Neural progenitor cell (in vitro differentiated cells): ENCODE measurements at regions not wholly inside any gene's neighbourhood (a gene's known extent, or its start where the extent isn't known, plus 50 kb on each side); places are given as distances from the start of the nearest gene placed in this dataset.
A peak's percentile ranks its signal among the peaks of the same experiment; 100 is the strongest.

ENCODE experiments used
- DNase-seq: peaks from one replicate; pipeline ENCODE4 v3.0.0-alpha.2; 2016; ENCODE audit warnings: low spot score
- H2AFZ ChIP-seq: fragments of 200-600 bp; sonication (generic); replicated peaks from 2 replicates; pipeline ENCODE4 v1.6.1; 2016; ENCODE audit warnings: antibody characterized with exemption
- H3F3A ChIP-seq: fragments of 200-600 bp; sonication (generic); 2 replicates; pipeline ENCODE4 v1.6.1; 2016; ENCODE audit warnings: antibody characterized with exemption, low read depth
- H3K27ac ChIP-seq: fragments of 200-600 bp; sonication (generic); 2 replicates; pipeline ENCODE4 v1.5.1; 2016; ENCODE audit warnings: mild to moderate bottlenecking
- H3K27me3 ChIP-seq: fragments of 200-600 bp; sonication (generic); 2 replicates; pipeline ENCODE4 v1.6.1; 2016; ENCODE audit warnings: mild to moderate bottlenecking, moderate library complexity
- H3K36me3 ChIP-seq: fragments of 200-600 bp; sonication (generic); 2 replicates; pipeline ENCODE4 v1.5.1; 2016
- H3K4me1 ChIP-seq: fragments of 200-600 bp; sonication (generic); 2 replicates; pipeline ENCODE4 v1.6.1; 2016; ENCODE audit warnings: mixed run types
- H3K4me2 ChIP-seq: fragments of 200-600 bp; sonication (generic); 2 replicates; pipeline ENCODE4 v1.6.1; 2016
- H3K4me3 ChIP-seq: fragments of 200-600 bp; sonication (generic); 2 replicates; pipeline ENCODE4 v1.5.1; 2016
- H3K79me2 ChIP-seq: fragments of 200-600 bp; sonication (generic); 2 replicates; pipeline ENCODE4 v1.6.1; 2016; ENCODE audit warnings: low read depth
- H3K9ac ChIP-seq: fragments of 200-600 bp; sonication (generic); 2 replicates; pipeline ENCODE4 v1.6.1; 2016
- H3K9me3 ChIP-seq: fragments of 200-600 bp; sonication (generic); 2 replicates; pipeline ENCODE4 v1.5.1; 2016; ENCODE audit warnings: low read depth
- H4K20me1 ChIP-seq: fragments of 200-600 bp; sonication (generic); 2 replicates; pipeline ENCODE4 v1.6.1; 2016; ENCODE audit warnings: low read depth
- H3K27ac Mint-ChIP-seq: 3 replicates; pipeline ENCODE4 v1.8.0; 2021; ENCODE audit warnings: mixed read lengths
- H3K27me3 Mint-ChIP-seq: 2 replicates; pipeline ENCODE4 v1.8.0; 2022; ENCODE audit warnings: low read depth, mild to moderate bottlenecking, inconsistent platforms, moderate library complexity, mixed read lengths; ENCODE audit not compliant: insufficient read depth
- H3K36me3 Mint-ChIP-seq: 3 replicates; pipeline ENCODE4 v1.8.0; 2021; ENCODE audit warnings: mixed read lengths
- H3K4me1 Mint-ChIP-seq: 3 replicates; pipeline ENCODE4 v1.8.0; 2021; ENCODE audit warnings: mixed read lengths
- H3K4me3 Mint-ChIP-seq: 3 replicates; pipeline ENCODE4 v1.8.0; 2021; ENCODE audit warnings: mild to moderate bottlenecking, moderate library complexity, mixed read lengths
- H3K9me3 Mint-ChIP-seq: 3 replicates; pipeline ENCODE4 v1.8.0; 2020; ENCODE audit warnings: mixed read lengths
- EZH2 ChIP-seq: fragments of 200-600 bp; sonication (generic); IDR thresholded peaks from 2 replicates; pipeline ENCODE4 v1.6.1; 2017; ENCODE audit warnings: antibody characterized with exemption, mild to moderate bottlenecking, moderate library complexity
- EZH2phosphoT487 ChIP-seq: fragments of 200-600 bp; sonication (generic); IDR thresholded peaks from 2 replicates; pipeline ENCODE4 v1.6.1; 2017; ENCODE audit warnings: antibody characterized with exemption
- TF ChIP-seq, protein P1 (sequence below): fragments of 200-600 bp; sonication (generic); IDR thresholded peaks from 2 replicates; pipeline ENCODE4 v1.5.1; 2017; ENCODE audit warnings: antibody characterized with exemption, mild to moderate bottlenecking

DNA sequence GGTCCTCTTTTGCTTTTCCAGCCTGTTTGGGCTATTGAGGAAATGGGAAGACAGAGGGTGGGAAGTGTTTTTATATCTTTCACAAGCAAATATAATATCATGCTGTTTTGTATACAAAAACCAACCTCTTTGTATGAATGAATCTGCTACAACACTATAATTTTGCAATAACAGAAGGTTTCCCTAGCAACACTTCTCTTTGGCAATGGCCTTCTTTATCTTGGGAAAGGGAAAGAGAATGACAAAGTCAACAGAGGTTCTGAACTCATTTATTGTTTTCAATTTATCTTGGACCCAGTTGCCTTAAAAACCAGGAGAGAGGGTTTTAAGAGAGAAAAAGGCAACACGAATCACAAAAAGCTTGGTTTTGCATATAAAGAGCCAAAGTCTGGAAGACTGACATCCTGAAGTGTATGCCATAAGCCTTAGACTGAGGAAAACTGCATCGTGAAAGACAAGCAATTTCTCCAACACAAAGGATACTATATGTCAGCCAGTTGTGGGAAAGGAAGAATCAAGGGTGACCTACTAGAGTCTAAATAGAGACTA is 121.8 kb upstream of the FAM241A start:
- H4K20me1 ChIP-seq, result no peaks in the 10 kb centered on the region
- Mint-ChIP-seq H3K27me3 (peaks cover 4% of the 10 kb centered on the region), H3K4me3 (no peak overlapping the region), H3K4me1 (no peaks in the 10 kb centered on the region), H3K9me3 (peaks cover 2% of the 10 kb centered on the region), H3K36me3 (no peaks in the 10 kb centered on the region), H3K27ac (no peak overlapping the region)
- H3F3A ChIP-seq, result no peaks in the 10 kb centered on the region
- no peak overlapping the region for H3K4me2 ChIP-seq
- H2AFZ ChIP-seq, result no peak overlapping the region
- no peak overlapping the region for H3K4me3 ChIP-seq
- no peaks in the 10 kb centered on the region for H3K4me1 ChIP-seq
- TF ChIP-seq, protein P1, sequence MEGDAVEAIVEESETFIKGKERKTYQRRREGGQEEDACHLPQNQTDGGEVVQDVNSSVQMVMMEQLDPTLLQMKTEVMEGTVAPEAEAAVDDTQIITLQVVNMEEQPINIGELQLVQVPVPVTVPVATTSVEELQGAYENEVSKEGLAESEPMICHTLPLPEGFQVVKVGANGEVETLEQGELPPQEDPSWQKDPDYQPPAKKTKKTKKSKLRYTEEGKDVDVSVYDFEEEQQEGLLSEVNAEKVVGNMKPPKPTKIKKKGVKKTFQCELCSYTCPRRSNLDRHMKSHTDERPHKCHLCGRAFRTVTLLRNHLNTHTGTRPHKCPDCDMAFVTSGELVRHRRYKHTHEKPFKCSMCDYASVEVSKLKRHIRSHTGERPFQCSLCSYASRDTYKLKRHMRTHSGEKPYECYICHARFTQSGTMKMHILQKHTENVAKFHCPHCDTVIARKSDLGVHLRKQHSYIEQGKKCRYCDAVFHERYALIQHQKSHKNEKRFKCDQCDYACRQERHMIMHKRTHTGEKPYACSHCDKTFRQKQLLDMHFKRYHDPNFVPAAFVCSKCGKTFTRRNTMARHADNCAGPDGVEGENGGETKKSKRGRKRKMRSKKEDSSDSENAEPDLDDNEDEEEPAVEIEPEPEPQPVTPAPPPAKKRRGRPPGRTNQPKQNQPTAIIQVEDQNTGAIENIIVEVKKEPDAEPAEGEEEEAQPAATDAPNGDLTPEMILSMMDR, result no peak
- TF ChIP-seq EZH2 (no peak), EZH2phosphoT487 (no peak)
- H3K27me3 ChIP-seq, result no peaks in the 10 kb centered on the region
- no peak overlapping the region for H3K27ac ChIP-seq
- H3K79me2 ChIP-seq, result no peaks in the 10 kb centered on the region
- H3K9me3 ChIP-seq, result no peaks in the 10 kb centered on the region
- H3K9ac ChIP-seq, result no peak overlapping the region
- no peak for DNase-seq
- no peaks in the 10 kb centered on the region for H3K36me3 ChIP-seq

DNA sequence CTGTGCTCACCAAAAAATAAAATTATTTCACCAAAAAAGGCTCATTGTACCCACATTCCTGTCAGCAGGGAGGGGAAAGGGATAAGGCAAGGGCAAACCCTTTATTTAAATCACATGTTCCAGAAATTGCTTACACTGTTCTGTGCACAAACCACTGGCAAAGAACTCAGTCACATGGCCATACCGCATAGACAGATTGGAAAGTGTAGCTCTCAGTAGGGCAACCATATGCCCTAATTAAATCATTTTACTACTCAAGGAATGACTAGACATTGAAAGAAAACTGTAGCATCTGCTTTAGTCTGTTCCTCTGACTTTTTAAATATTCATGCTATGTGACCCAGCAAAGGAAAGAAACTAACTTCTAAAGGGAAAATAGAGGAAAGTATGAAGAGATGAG is 119.2 kb upstream of the FAM241A start:
- Histone ChIP-seq H3K27me3 (no peaks in the 10 kb centered on the region), H3K4me1 (no peaks in the 10 kb centered on the region), H3K36me3 (no peaks in the 10 kb centered on the region), H3K27ac (no peak overlapping the region), H3K4me2 (no peak overlapping the region), H3K9me3 (no peaks in the 10 kb centered on the region), H3K4me3 (no peak overlapping the region), H4K20me1 (no peaks in the 10 kb centered on the region), H3K79me2 (no peaks in the 10 kb centered on the region), H3K9ac (no peak overlapping the region), H2AFZ (no peak overlapping the region), H3F3A (no peaks in the 10 kb centered on the region)
- no peak for DNase-seq
- H3K9me3 Mint-ChIP-seq, result peaks cover 2% of the 10 kb centered on the region
- peaks cover 2% of the 10 kb centered on the region for H3K27me3 Mint-ChIP-seq
- no peak overlapping the region for H3K27ac Mint-ChIP-seq
- no peaks in the 10 kb centered on the region for H3K4me1 Mint-ChIP-seq
- H3K36me3 Mint-ChIP-seq, result no peaks in the 10 kb centered on the region
- H3K4me3 Mint-ChIP-seq, result no peak overlapping the region
- TF ChIP-seq, protein P1, result no peak
- no peak for TF ChIP-seq EZH2phosphoT487
- no peak for TF ChIP-seq EZH2

DNA sequence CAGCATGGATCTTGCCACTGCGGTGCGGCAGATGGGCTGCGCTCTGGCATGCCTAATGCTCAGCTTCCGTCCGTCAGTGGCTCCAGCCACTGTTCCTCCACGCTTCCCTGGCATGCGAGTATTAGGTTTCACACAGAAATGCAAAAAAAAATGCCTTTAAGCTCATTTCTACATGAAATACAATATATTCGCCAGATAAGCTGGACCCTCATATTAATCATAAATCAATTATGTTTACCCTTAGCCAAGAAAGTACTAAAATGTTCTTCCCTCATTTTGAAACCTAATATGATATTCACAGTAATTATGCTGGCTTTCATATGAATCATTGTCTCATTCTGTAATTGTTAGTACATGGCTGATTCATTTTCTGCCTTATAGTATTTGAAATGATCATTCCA is 115.5 kb upstream of the FAM241A start:
- H4K20me1 ChIP-seq, result no peaks in the 10 kb centered on the region
- no peak overlapping the region for H3K4me3 ChIP-seq
- no peaks in the 10 kb centered on the region for H3K27me3 Mint-ChIP-seq
- no peaks in the 10 kb centered on the region for H3K9me3 ChIP-seq
- TF ChIP-seq, protein P1, result no peak
- TF ChIP-seq EZH2 (no peak), EZH2phosphoT487 (no peak)
- H3K27me3 ChIP-seq, result no peaks in the 10 kb centered on the region
- no peak overlapping the region for H3K4me3 Mint-ChIP-seq
- H3K9me3 Mint-ChIP-seq, result peaks cover 2% of the 10 kb centered on the region
- no peaks in the 10 kb centered on the region for H3K36me3 Mint-ChIP-seq
- H3K27ac Mint-ChIP-seq, result no peak overlapping the region
- no peaks in the 10 kb centered on the region for H3F3A ChIP-seq
- H3K79me2 ChIP-seq, result no peaks in the 10 kb centered on the region
- no peak overlapping the region for H3K4me2 ChIP-seq
- peak; percentile 14 for DNase-seq
- no peak overlapping the region for H3K9ac ChIP-seq
- H3K36me3 ChIP-seq, result no peaks in the 10 kb centered on the region
- no peak overlapping the region for H2AFZ ChIP-seq
- H3K4me1 ChIP-seq, result no peaks in the 10 kb centered on the region
- no peak overlapping the region for H3K27ac ChIP-seq
- H3K4me1 Mint-ChIP-seq, result no peaks in the 10 kb centered on the region
